ENCODE measurements at regions not wholly inside any gene's neighbourhood (a gene's known extent, or its start where the extent isn't known, plus 50 kb on each side); places are given as distances from the start of the nearest gene placed in this dataset.

- no peak for DNase-seq
Observed at GRCh38 chr20:60941379-60941778, 310.7 kb upstream of the CDH4 start.

GRCh38 chr20:60947819-60948218 is 304.2 kb upstream of the CDH4 start:
- DNase-seq = no peak

- no peak for DNase-seq
Observed at GRCh38 chr20:60948224-60948623, 303.8 kb upstream of the CDH4 start.

- no peak for DNase-seq
Observed at GRCh38 chr20:60950561-60950960, 301.5 kb upstream of the CDH4 start.

GRCh38 chr20:60950974-60951373 is 301.1 kb upstream of the CDH4 start:
- DNase-seq = no peak

- no peak for DNase-seq
Observed at GRCh38 chr20:60952861-60953260, 299.2 kb upstream of the CDH4 start.

GRCh38 chr20:60953321-60953720 is 298.7 kb upstream of the CDH4 start:
- DNase-seq = no peak

- DNase-seq = no peak
Observed at GRCh38 chr20:60955706-60956105, 296.4 kb upstream of the CDH4 start.

GRCh38 chr20:60956194-60956593 is 295.9 kb upstream of the CDH4 start:
- DNase-seq = no peak

- no peak for DNase-seq
Observed at GRCh38 chr20:60957621-60958020, 294.4 kb upstream of the CDH4 start.

- DNase-seq = no peak
Observed at GRCh38 chr20:60959971-60960370, 292.1 kb upstream of the CDH4 start.

- no peak for DNase-seq
Observed at GRCh38 chr20:60960500-60960899, 291.6 kb upstream of the CDH4 start.

- DNase-seq = no peak
Observed at GRCh38 chr20:60961551-60961950, 290.5 kb upstream of the CDH4 start.

- DNase-seq = no peak
Observed at GRCh38 chr20:60962367-60963045, 289.6 kb upstream of the CDH4 start.

GRCh38 chr20:60963146-60963545 is 288.9 kb upstream of the CDH4 start:
- DNase-seq = no peak

GRCh38 chr20:60964911-60965310 is 287.1 kb upstream of the CDH4 start:
- no peak for DNase-seq

GRCh38 chr20:60966031-60966430 is 286.0 kb upstream of the CDH4 start:
- no peak for DNase-seq

- DNase-seq = no peak
Observed at GRCh38 chr20:60966766-60967165, 285.3 kb upstream of the CDH4 start.

- DNase-seq = no peak
Observed at GRCh38 chr20:60967431-60968316, 284.4 kb upstream of the CDH4 start.

GRCh38 chr20:60968853-60969720 is 283.0 kb upstream of the CDH4 start:
- no peak for DNase-seq

- no peak for DNase-seq
Observed at GRCh38 chr20:60970601-60971000, 281.5 kb upstream of the CDH4 start.

- no peak for DNase-seq
Observed at GRCh38 chr20:60974022-60974421, 278.0 kb upstream of the CDH4 start.

GRCh38 chr20:60974441-60974945 is 277.6 kb upstream of the CDH4 start:
- no peak for DNase-seq

All from NCI-H82 (cell line).